PC-3 (cell line): ENCODE measurements at regions not wholly inside any gene's neighbourhood (a gene's known extent, or its start where the extent isn't known, plus 50 kb on each side); places are given as distances from the start of the nearest gene placed in this dataset.

Experiments
- ATAC-seq: fragments of 200-7000 bp; cut with Tn5 transposase; 2 replicates; pipeline ENCODE4 v1.9.1; 2020; ENCODE audit warnings: mild to moderate bottlenecking, moderate library complexity
- BruUV-seq: library from RNA; stranded (reverse); fragments of 400-500 nt; replicated peaks from 2 replicates; lab custom pipeline; 2021; lab: Mats Ljungman, UMichigan
- CTCF ChIA-PET: fragments of 300-600 bp; sonication (Branson Sonifier 250); formaldehyde crosslinking; loops from one replicate; lab custom pipeline; 2022; ENCODE audit warnings: antibody characterized with exemption; lab: Charles Lee
- POLR2A ChIA-PET: fragments of 300-600 bp; sonication (Branson Sonifier 250); formaldehyde crosslinking; loops from one replicate; lab custom pipeline; 2022; ENCODE audit warnings: antibody characterized with exemption; ENCODE audit not compliant: unreplicated experiment; lab: Charles Lee
- DNase-seq: peaks from one replicate; pipeline ENCODE4 v3.0.0-alpha.2; 2015
- H2AFZ ChIP-seq: fragments of 300-600 bp; sonication (generic); 2 replicates; pipeline ENCODE4 v1.6.0; 2016; ENCODE audit warnings: antibody characterized with exemption, low read length
- H3F3A ChIP-seq: fragments of 300-600 bp; sonication (generic); one replicate; pipeline ENCODE4 v1.6.0; 2017; ENCODE audit warnings: antibody characterized with exemption, low read length, control low read depth, mild to moderate bottlenecking; ENCODE audit not compliant: unreplicated experiment
- H3K27ac ChIP-seq: fragments of 300-600 bp; sonication (generic); 2 replicates; pipeline ENCODE4 v1.5.1; 2016; ENCODE audit warnings: mild to moderate bottlenecking, low read length
- H3K27me3 ChIP-seq: fragments of 300-600 bp; sonication (generic); 2 replicates; pipeline ENCODE4 v1.6.1; 2016; ENCODE audit warnings: low read length, mixed read lengths
- H3K36me3 ChIP-seq: fragments of 300-600 bp; sonication (generic); 2 replicates; pipeline ENCODE4 v1.6.1; 2016; ENCODE audit warnings: low read depth, mixed run types, low read length, mixed read lengths
- H3K4me1 ChIP-seq: fragments of 300-600 bp; sonication (generic); 2 replicates; pipeline ENCODE4 v1.5.1; 2016; ENCODE audit warnings: low read length; ENCODE audit not compliant: insufficient read depth
- H3K4me2 ChIP-seq: fragments of 300-600 bp; sonication (generic); 2 replicates; pipeline ENCODE4 v1.6.0; 2016; ENCODE audit warnings: low read length
- H3K4me3 ChIP-seq: fragments of 300-600 bp; sonication (generic); 2 replicates; pipeline ENCODE4 v1.5.1; 2016; ENCODE audit warnings: mild to moderate bottlenecking, low read length, mixed read lengths
- H3K79me2 ChIP-seq: fragments of 300-600 bp; sonication (generic); 2 replicates; pipeline ENCODE4 v1.6.1; 2017; ENCODE audit warnings: low read length, mixed read lengths
- H3K9ac ChIP-seq: fragments of 300-600 bp; sonication (generic); 2 replicates; pipeline ENCODE4 v1.6.0; 2016; ENCODE audit warnings: mild to moderate bottlenecking, low read length
- H3K9me2 ChIP-seq: fragments of 300-600 bp; sonication (generic); replicated peaks from 2 replicates; pipeline ENCODE4 v1.6.1; 2016; ENCODE audit warnings: mixed run types, low read length, mixed read lengths
- H3K9me3 ChIP-seq: fragments of 300-600 bp; sonication (generic); 2 replicates; pipeline ENCODE4 v1.6.1; 2016; ENCODE audit warnings: low read length, mixed read lengths
- H4K20me1 ChIP-seq: fragments of 300-600 bp; sonication (generic); 2 replicates; pipeline ENCODE4 v1.6.1; 2016; ENCODE audit warnings: low read length, mixed read lengths
- EZH2 ChIP-seq: fragments of 300-600 bp; sonication (generic); IDR thresholded peaks from one replicate; pipeline ENCODE4 v1.6.1; 2017; ENCODE audit warnings: antibody characterized with exemption, mild to moderate bottlenecking, low read length; ENCODE audit not compliant: unreplicated experiment
- EZH2phosphoT487 ChIP-seq: fragments of 300-600 bp; sonication (generic); IDR thresholded peaks from 2 replicates; pipeline ENCODE4 v1.6.1; 2018; ENCODE audit warnings: mild to moderate bottlenecking, antibody characterized with exemption, low read length, borderline replicate concordance
- intact Hi-C: fragments of 100-400 bp; cut with micrococcal nuclease; formaldehyde crosslinking; loops from 2 replicates; pipeline ENCODE4 v1.9.0; 2023
- TF ChIP-seq, protein P1 (sequence below): fragments of 300-600 bp; sonication (generic); conservative IDR thresholded peaks from 2 replicates; pipeline ENCODE4 v1.5.1; 2017; ENCODE audit warnings: antibody characterized with exemption, low read depth, mild to moderate bottlenecking, low read length

DNA sequence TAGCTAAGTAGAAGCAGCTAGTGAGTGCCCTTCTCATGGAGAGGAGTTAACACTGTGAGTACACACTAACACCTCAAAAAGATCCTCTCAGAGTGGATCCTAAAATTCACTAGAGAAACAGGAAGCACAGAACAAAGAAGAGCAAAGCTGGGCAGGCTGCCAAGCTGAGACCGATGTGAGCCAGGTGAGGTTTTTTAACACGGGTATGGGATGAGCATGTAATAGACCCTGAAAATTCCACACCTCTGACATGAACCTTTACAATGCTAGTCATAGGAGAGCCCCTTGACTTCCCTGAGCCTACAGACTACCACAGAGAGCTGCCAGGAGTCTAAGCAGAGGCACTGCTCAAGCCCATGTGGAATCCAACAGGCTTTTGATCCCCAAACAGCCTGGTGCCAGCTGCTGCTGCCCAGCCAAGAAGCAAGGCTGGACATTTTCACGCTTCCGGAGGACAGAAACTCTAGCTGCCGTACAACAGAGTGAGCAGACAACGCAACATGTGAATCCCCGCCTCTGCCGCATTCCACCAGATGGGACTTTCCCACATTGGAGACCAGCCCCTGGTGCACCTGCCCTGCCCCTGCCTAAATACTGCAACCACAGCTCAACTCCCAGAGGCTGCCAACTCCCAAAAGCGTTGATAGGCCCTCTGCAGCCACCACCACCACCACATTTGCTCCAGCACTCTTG is 280.8 kb downstream of the CDH10 start:
- Histone ChIP-seq H3K4me3 (no peak overlapping the region), H3K4me2 (no peak overlapping the region), H3K36me3 (no peaks in the 10 kb centered on the region), H2AFZ (no peak overlapping the region), H3K27me3 (no peaks in the 10 kb centered on the region), H3K4me1 (no peaks in the 10 kb centered on the region), H3K79me2 (no peaks in the 10 kb centered on the region), H3K27ac (no peak overlapping the region), H3K9me2 (no peaks in the 10 kb centered on the region), H3F3A (peaks cover 4% of the 10 kb centered on the region), H3K9ac (no peak overlapping the region), H3K9me3 (no peaks in the 10 kb centered on the region), H4K20me1 (no peaks in the 10 kb centered on the region)
- POLR2A ChIA-PET = no interaction called here
- TF ChIP-seq EZH2phosphoT487 (no peak), EZH2 (no peak)
- TF ChIP-seq, protein P1, sequence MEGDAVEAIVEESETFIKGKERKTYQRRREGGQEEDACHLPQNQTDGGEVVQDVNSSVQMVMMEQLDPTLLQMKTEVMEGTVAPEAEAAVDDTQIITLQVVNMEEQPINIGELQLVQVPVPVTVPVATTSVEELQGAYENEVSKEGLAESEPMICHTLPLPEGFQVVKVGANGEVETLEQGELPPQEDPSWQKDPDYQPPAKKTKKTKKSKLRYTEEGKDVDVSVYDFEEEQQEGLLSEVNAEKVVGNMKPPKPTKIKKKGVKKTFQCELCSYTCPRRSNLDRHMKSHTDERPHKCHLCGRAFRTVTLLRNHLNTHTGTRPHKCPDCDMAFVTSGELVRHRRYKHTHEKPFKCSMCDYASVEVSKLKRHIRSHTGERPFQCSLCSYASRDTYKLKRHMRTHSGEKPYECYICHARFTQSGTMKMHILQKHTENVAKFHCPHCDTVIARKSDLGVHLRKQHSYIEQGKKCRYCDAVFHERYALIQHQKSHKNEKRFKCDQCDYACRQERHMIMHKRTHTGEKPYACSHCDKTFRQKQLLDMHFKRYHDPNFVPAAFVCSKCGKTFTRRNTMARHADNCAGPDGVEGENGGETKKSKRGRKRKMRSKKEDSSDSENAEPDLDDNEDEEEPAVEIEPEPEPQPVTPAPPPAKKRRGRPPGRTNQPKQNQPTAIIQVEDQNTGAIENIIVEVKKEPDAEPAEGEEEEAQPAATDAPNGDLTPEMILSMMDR = no peak
- intact Hi-C loops = loop anchor here (10.0 kb wide), 1 partner anchor 281 kb away; the partner anchor contains the start of gene CDH10
- DNase-seq (peak; percentile 30), ATAC-seq (no peak)
- no TSS peak for BruUV-seq
- CTCF ChIA-PET = no interaction called here

DNA sequence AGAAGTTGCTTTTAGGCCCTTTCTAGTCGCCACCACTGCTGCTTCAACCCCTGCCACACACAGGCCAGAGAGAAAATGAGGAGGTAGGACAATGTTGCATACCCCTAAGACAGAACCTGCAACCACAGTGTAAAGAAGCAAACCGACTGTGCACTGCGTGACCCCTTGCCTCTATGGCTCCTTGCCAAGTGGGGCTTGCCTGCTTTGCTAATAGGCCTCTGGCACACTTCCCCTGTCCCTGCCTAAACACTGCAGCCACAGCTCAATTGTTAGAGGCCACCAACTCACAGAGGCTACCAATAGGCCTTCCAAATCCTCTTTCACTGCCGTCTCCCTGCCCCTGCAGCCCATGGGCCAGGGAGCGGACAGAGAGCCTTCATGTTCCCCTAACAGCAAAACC is 280.1 kb downstream of the CDH10 start:
- H3K27me3 ChIP-seq = no peaks in the 10 kb centered on the region
- no peak overlapping the region for H3K4me3 ChIP-seq
- intact Hi-C loops = loop anchor here (10.0 kb wide), 1 partner anchor 280 kb away; the partner anchor contains the start of gene CDH10
- H3K4me1 ChIP-seq = no peaks in the 10 kb centered on the region
- H2AFZ ChIP-seq = no peak overlapping the region
- H3K36me3 ChIP-seq = no peaks in the 10 kb centered on the region
- DNase-seq (no peak), ATAC-seq (no peak)
- TF ChIP-seq EZH2phosphoT487 (no peak), EZH2 (no peak)
- TF ChIP-seq, protein P1 = no peak
- CTCF ChIA-PET = no interaction called here
- H3K9ac ChIP-seq = no peak overlapping the region
- no peaks in the 10 kb centered on the region for H3K79me2 ChIP-seq
- no peak overlapping the region for H3K27ac ChIP-seq
- H4K20me1 ChIP-seq = no peaks in the 10 kb centered on the region
- H3K9me2 ChIP-seq = no peaks in the 10 kb centered on the region
- no peak overlapping the region for H3K4me2 ChIP-seq
- BruUV-seq = no TSS peak
- POLR2A ChIA-PET = no interaction called here
- no peaks in the 10 kb centered on the region for H3K9me3 ChIP-seq
- H3F3A ChIP-seq = peaks cover 4% of the 10 kb centered on the region

DNA sequence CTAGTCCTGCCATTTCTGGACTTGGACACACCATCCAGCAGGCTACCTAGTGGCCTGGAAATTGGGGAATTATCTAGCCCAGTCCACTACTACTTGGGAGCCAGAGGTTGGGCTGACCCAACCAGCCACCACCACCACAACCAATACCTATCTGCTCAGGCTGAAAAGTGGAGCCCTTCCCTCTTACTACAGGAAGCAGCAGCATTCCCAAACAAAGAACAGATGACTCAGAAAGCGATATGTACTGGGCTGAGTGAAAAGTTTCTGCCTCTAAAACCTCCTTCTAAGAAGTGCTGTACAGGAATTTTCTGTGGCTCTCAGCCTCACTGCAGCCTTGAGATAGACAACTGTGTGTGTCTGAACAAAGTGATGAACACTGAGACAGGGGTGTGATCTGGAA is 279.4 kb downstream of the CDH10 start:
- ATAC-seq (peak; percentile 69), DNase-seq (peak; percentile 19)
- ChIA-PET CTCF (no interaction called here), POLR2A (no interaction called here)
- H3K27ac ChIP-seq = no peak overlapping the region
- no peak overlapping the region for H3K4me2 ChIP-seq
- H3K9me2 ChIP-seq = no peaks in the 10 kb centered on the region
- intact Hi-C loops = loop anchor here (10.0 kb wide), 1 partner anchor 279 kb away; the partner anchor contains the start of gene CDH10
- no peak overlapping the region for H3K9ac ChIP-seq
- H3K27me3 ChIP-seq = no peaks in the 10 kb centered on the region
- H3F3A ChIP-seq = no peaks in the 10 kb centered on the region
- TF ChIP-seq EZH2 (no peak), EZH2phosphoT487 (no peak)
- TF ChIP-seq, protein P1 = no peak
- no peaks in the 10 kb centered on the region for H3K4me1 ChIP-seq
- H3K36me3 ChIP-seq = no peaks in the 10 kb centered on the region
- H3K79me2 ChIP-seq = no peaks in the 10 kb centered on the region
- no peaks in the 10 kb centered on the region for H4K20me1 ChIP-seq
- peak overlapping the region; percentile 43; the same call in 1 of the 2 replicates for H2AFZ ChIP-seq
- no TSS peak for BruUV-seq
- no peak overlapping the region for H3K4me3 ChIP-seq
- H3K9me3 ChIP-seq = no peaks in the 10 kb centered on the region
